Neural progenitor cell (in vitro differentiated cells): ENCODE measurements at regions not wholly inside any gene's neighbourhood (a gene's known extent, or its start where the extent isn't known, plus 50 kb on each side); places are given as distances from the start of the nearest gene placed in this dataset.

ENCODE experiments used
- DNase-seq: peaks from one replicate; pipeline ENCODE4 v3.0.0-alpha.2; 2016; ENCODE audit warnings: low spot score
- H2AFZ ChIP-seq: fragments of 200-600 bp; sonication (generic); replicated peaks from 2 replicates; pipeline ENCODE4 v1.6.1; 2016; ENCODE audit warnings: antibody characterized with exemption
- H3F3A ChIP-seq: fragments of 200-600 bp; sonication (generic); 2 replicates; pipeline ENCODE4 v1.6.1; 2016; ENCODE audit warnings: antibody characterized with exemption, low read depth
- H3K27ac ChIP-seq: fragments of 200-600 bp; sonication (generic); 2 replicates; pipeline ENCODE4 v1.5.1; 2016; ENCODE audit warnings: mild to moderate bottlenecking
- H3K27me3 ChIP-seq: fragments of 200-600 bp; sonication (generic); 2 replicates; pipeline ENCODE4 v1.6.1; 2016; ENCODE audit warnings: mild to moderate bottlenecking, moderate library complexity
- H3K36me3 ChIP-seq: fragments of 200-600 bp; sonication (generic); 2 replicates; pipeline ENCODE4 v1.5.1; 2016
- H3K4me1 ChIP-seq: fragments of 200-600 bp; sonication (generic); 2 replicates; pipeline ENCODE4 v1.6.1; 2016; ENCODE audit warnings: mixed run types
- H3K4me2 ChIP-seq: fragments of 200-600 bp; sonication (generic); 2 replicates; pipeline ENCODE4 v1.6.1; 2016
- H3K4me3 ChIP-seq: fragments of 200-600 bp; sonication (generic); 2 replicates; pipeline ENCODE4 v1.5.1; 2016
- H3K79me2 ChIP-seq: fragments of 200-600 bp; sonication (generic); 2 replicates; pipeline ENCODE4 v1.6.1; 2016; ENCODE audit warnings: low read depth
- H3K9ac ChIP-seq: fragments of 200-600 bp; sonication (generic); 2 replicates; pipeline ENCODE4 v1.6.1; 2016
- H3K9me3 ChIP-seq: fragments of 200-600 bp; sonication (generic); 2 replicates; pipeline ENCODE4 v1.5.1; 2016; ENCODE audit warnings: low read depth
- H4K20me1 ChIP-seq: fragments of 200-600 bp; sonication (generic); 2 replicates; pipeline ENCODE4 v1.6.1; 2016; ENCODE audit warnings: low read depth
- H3K27ac Mint-ChIP-seq: 3 replicates; pipeline ENCODE4 v1.8.0; 2021; ENCODE audit warnings: mixed read lengths
- H3K27me3 Mint-ChIP-seq: 2 replicates; pipeline ENCODE4 v1.8.0; 2022; ENCODE audit warnings: low read depth, mild to moderate bottlenecking, inconsistent platforms, moderate library complexity, mixed read lengths; ENCODE audit not compliant: insufficient read depth
- H3K36me3 Mint-ChIP-seq: 3 replicates; pipeline ENCODE4 v1.8.0; 2021; ENCODE audit warnings: mixed read lengths
- H3K4me1 Mint-ChIP-seq: 3 replicates; pipeline ENCODE4 v1.8.0; 2021; ENCODE audit warnings: mixed read lengths
- H3K4me3 Mint-ChIP-seq: 3 replicates; pipeline ENCODE4 v1.8.0; 2021; ENCODE audit warnings: mild to moderate bottlenecking, moderate library complexity, mixed read lengths
- H3K9me3 Mint-ChIP-seq: 3 replicates; pipeline ENCODE4 v1.8.0; 2020; ENCODE audit warnings: mixed read lengths
- EZH2 ChIP-seq: fragments of 200-600 bp; sonication (generic); IDR thresholded peaks from 2 replicates; pipeline ENCODE4 v1.6.1; 2017; ENCODE audit warnings: antibody characterized with exemption, mild to moderate bottlenecking, moderate library complexity
- EZH2phosphoT487 ChIP-seq: fragments of 200-600 bp; sonication (generic); IDR thresholded peaks from 2 replicates; pipeline ENCODE4 v1.6.1; 2017; ENCODE audit warnings: antibody characterized with exemption
- TF ChIP-seq, protein P1 (sequence below): fragments of 200-600 bp; sonication (generic); IDR thresholded peaks from 2 replicates; pipeline ENCODE4 v1.5.1; 2017; ENCODE audit warnings: antibody characterized with exemption, mild to moderate bottlenecking

DNA sequence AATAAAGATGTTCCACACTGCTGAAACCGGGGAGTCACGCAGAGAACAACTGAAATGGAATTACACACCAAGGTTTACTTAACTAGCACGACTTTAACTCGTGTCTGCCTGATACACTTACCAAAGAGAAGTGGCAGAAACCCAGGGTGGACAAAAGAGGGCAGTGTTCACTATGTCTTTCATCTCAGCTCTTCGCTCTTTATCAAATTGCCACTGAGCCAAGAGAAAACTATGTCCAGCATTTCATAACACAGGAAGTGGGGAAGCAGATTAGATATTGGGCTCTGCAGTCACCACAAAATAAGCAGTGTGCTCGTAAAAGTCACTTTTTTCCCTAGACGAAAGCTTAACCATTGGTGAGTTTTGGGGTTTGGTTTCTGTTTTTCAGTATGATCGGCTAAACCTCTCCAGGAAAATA, 155.7 kb downstream of the CHIC2 start:
- H3K4me2 ChIP-seq: peak overlapping the region; percentile 59
- Mint-ChIP-seq H3K4me1 (peaks cover 33% of the 10 kb centered on the region), H3K27ac (no peak overlapping the region), H3K9me3 (no peaks in the 10 kb centered on the region), H3K27me3 (peaks cover 5% of the 10 kb centered on the region), H3K36me3 (no peaks in the 10 kb centered on the region), H3K4me3 (no peak overlapping the region)
- H3K4me1 ChIP-seq: peaks cover 11% of the 10 kb centered on the region
- H3F3A ChIP-seq: no peaks in the 10 kb centered on the region
- peak overlapping the region; percentile 77 for H2AFZ ChIP-seq
- TF ChIP-seq EZH2phosphoT487: no peak
- TF ChIP-seq, protein P1, sequence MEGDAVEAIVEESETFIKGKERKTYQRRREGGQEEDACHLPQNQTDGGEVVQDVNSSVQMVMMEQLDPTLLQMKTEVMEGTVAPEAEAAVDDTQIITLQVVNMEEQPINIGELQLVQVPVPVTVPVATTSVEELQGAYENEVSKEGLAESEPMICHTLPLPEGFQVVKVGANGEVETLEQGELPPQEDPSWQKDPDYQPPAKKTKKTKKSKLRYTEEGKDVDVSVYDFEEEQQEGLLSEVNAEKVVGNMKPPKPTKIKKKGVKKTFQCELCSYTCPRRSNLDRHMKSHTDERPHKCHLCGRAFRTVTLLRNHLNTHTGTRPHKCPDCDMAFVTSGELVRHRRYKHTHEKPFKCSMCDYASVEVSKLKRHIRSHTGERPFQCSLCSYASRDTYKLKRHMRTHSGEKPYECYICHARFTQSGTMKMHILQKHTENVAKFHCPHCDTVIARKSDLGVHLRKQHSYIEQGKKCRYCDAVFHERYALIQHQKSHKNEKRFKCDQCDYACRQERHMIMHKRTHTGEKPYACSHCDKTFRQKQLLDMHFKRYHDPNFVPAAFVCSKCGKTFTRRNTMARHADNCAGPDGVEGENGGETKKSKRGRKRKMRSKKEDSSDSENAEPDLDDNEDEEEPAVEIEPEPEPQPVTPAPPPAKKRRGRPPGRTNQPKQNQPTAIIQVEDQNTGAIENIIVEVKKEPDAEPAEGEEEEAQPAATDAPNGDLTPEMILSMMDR: peak; percentile 78
- H3K4me3 ChIP-seq: peak overlapping the region; percentile 28
- peak; percentile 76 for DNase-seq
- peaks cover 12% of the 10 kb centered on the region for H3K27me3 ChIP-seq
- no peaks in the 10 kb centered on the region for H3K36me3 ChIP-seq
- no peak overlapping the region for H3K9ac ChIP-seq
- no peaks in the 10 kb centered on the region for H4K20me1 ChIP-seq
- H3K79me2 ChIP-seq: no peaks in the 10 kb centered on the region
- H3K27ac ChIP-seq: no peak overlapping the region
- H3K9me3 ChIP-seq: no peaks in the 10 kb centered on the region

DNA sequence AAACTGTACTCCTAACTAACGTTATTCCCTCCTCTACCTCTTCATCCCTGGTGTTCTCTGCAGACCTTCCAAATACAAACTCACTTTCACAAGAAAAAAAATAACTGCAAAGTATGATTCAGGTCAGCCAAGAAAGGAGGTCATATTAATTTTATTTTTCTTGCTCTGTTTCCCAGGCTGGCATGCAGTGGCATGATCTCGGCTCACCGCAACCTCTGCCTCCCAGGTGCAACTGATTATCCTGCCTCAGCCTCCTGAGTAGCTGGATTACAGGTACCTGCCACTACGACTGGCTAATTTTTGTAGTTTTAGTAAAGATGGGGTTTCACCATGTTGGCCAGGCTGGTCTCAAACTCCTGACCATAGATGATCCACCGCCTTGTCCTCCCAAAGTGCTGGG, 156.6 kb downstream of the CHIC2 start:
- Mint-ChIP-seq H3K27me3 (peaks cover 5% of the 10 kb centered on the region), H3K4me3 (no peak overlapping the region), H3K9me3 (no peaks in the 10 kb centered on the region), H3K4me1 (peaks cover 33% of the 10 kb centered on the region), H3K36me3 (no peaks in the 10 kb centered on the region), H3K27ac (no peak overlapping the region)
- Histone ChIP-seq H3K36me3 (no peaks in the 10 kb centered on the region), H3F3A (no peaks in the 10 kb centered on the region), H3K4me2 (no peak overlapping the region), H3K9ac (no peak overlapping the region), H3K4me3 (no peak overlapping the region), H4K20me1 (no peaks in the 10 kb centered on the region), H3K79me2 (no peaks in the 10 kb centered on the region), H2AFZ (no peak overlapping the region), H3K27ac (no peak overlapping the region), H3K27me3 (peaks cover 12% of the 10 kb centered on the region), H3K9me3 (no peaks in the 10 kb centered on the region), H3K4me1 (peaks cover 11% of the 10 kb centered on the region)
- DNase-seq: no peak
- TF ChIP-seq, protein P1: no peak
- TF ChIP-seq EZH2phosphoT487 (no peak), EZH2 (no peak)

DNA sequence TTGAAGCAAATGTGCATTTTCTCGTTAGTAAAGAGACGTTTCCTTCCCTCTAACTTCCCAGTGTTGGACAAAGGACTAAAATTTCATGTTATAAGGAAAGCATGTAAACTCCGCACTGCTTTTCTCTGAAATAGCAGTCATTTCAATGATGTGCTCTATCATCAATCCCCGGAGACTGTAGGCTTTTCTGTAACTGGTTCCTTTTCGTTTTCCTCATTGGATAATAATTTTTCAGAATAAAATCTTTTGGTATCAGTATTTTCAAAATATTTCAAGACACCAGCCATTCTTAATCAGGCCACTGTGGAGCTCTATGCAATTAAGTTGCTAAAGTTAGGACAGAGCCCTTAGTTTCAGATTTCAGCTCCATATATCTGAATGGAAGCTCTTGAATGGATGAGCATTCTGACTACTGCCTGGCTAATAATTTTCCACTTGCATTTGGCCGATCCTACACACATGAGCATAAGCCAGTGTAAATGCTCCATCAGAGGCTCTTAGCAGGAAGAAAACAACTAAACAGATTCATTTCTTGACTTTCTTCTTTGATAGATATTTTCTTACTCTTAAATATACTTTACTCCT, 157.7 kb downstream of the CHIC2 start:
- peaks cover 33% of the 10 kb centered on the region for H3K4me1 Mint-ChIP-seq
- Histone ChIP-seq H3K27me3 (peaks cover 12% of the 10 kb centered on the region), H3K4me3 (no peak overlapping the region), H3K9me3 (no peaks in the 10 kb centered on the region), H3K79me2 (no peaks in the 10 kb centered on the region), H3K4me2 (peak overlapping the region; percentile 73), H3K36me3 (no peaks in the 10 kb centered on the region), H3K27ac (no peak overlapping the region), H2AFZ (peak overlapping the region; percentile 77), H4K20me1 (no peaks in the 10 kb centered on the region), H3F3A (no peaks in the 10 kb centered on the region), H3K9ac (no peak overlapping the region), H3K4me1 (peaks cover 11% of the 10 kb centered on the region)
- H3K36me3 Mint-ChIP-seq: no peaks in the 10 kb centered on the region
- TF ChIP-seq, protein P1: no peak
- TF ChIP-seq EZH2 (no peak), EZH2phosphoT487 (no peak)
- H3K9me3 Mint-ChIP-seq: no peaks in the 10 kb centered on the region
- H3K27me3 Mint-ChIP-seq: peaks cover 7% of the 10 kb centered on the region
- H3K27ac Mint-ChIP-seq: no peak overlapping the region
- no peak overlapping the region for H3K4me3 Mint-ChIP-seq
- DNase-seq: no peak
